RWPE1 (cell line): ENCODE measurements at regions not wholly inside any gene's neighbourhood (a gene's known extent, or its start where the extent isn't known, plus 50 kb on each side); places are given as distances from the start of the nearest gene placed in this dataset.

ENCODE experiments used
- CTCF ChIA-PET: fragments of 350-600 bp; sonication (Branson Sonifier 250); formaldehyde crosslinking; extraction: SDS; loops from one replicate; lab custom pipeline; 2021; lab: Yijun Ruan, JAX
- POLR2A ChIA-PET: fragments of 400-600 bp; formaldehyde crosslinking; extraction: SDS; loops from one replicate; lab custom pipeline; 2020; ENCODE audit warnings: antibody characterized with exemption; ENCODE audit not compliant: low non-redundant PET; lab: Yijun Ruan, JAX
- DNase-seq: peaks from one replicate; pipeline ENCODE4 v3.0.0; 2012; ENCODE audit warnings: low spot score
- H3K27ac ChIP-seq: fragments of 450-650 bp; 2 replicates; pipeline ENCODE4 v1.5.1; 2017
- CTCF ChIP-seq: fragments of 450-650 bp; conservative IDR thresholded peaks from 2 replicates; pipeline ENCODE4 v1.5.1; 2017; ENCODE audit warnings: low read depth, mild to moderate bottlenecking

GRCh38 chr9:119052339-119053030 is 316.8 kb downstream of the BRINP1 start:
- CTCF ChIA-PET: interaction anchor here (0.6 to 0.7 kb wide), 3 partner anchors 74 to 1564 kb away, joined by 3 to 6 read pairs (median 4); no protein-coding TSS in a partner anchor

GRCh38 chr9:119053070-119053469 is 316.2 kb downstream of the BRINP1 start:
- no peak overlapping the region for H3K27ac ChIP-seq
- ChIA-PET CTCF (interaction anchor here (0.7 kb wide), 1 partner anchor 1564 kb away, joined by 4 read pairs; no protein-coding TSS in a partner anchor), POLR2A (no interaction called here)
- TF ChIP-seq CTCF: no peak
- DNase-seq: no peak

More at GRCh38 chr9:119052339-119053030, 316.8 kb downstream of the BRINP1 start:
- DNase-seq: peak; percentile 8
- no peak overlapping the region for H3K27ac ChIP-seq
- POLR2A ChIA-PET: no interaction called here
- no peak for TF ChIP-seq CTCF

- H3K27ac ChIP-seq: no peak overlapping the region
- DNase-seq: no peak
- POLR2A ChIA-PET: no interaction called here
- no peak for TF ChIP-seq CTCF
- CTCF ChIA-PET: interaction anchor here (0.9 kb wide), 1 partner anchor 689 kb away, joined by 4 read pairs; no protein-coding TSS in a partner anchor
These were observed 308.4 kb downstream of the BRINP1 start for GRCh38 chr9:119060629-119061385.

GRCh38 chr9:119071636-119072035 is 297.6 kb downstream of the BRINP1 start:
- TF ChIP-seq CTCF: no peak
- ChIA-PET CTCF (no interaction called here), POLR2A (no interaction called here)
- H3K27ac ChIP-seq: no peak overlapping the region
- no peak for DNase-seq

- POLR2A ChIA-PET: no interaction called here
- H3K27ac ChIP-seq: no peak overlapping the region
- no peak for TF ChIP-seq CTCF
- CTCF ChIA-PET: no interaction called here
- no peak for DNase-seq
These were observed 295.2 kb downstream of the BRINP1 start for GRCh38 chr9:119074017-119074416.

GRCh38 chr9:119078015-119078414 is 291.2 kb downstream of the BRINP1 start:
- TF ChIP-seq CTCF: no peak
- ChIA-PET CTCF (no interaction called here), POLR2A (no interaction called here)
- DNase-seq: no peak
- no peak overlapping the region for H3K27ac ChIP-seq
